Lung (tissue), 11 donors: ENCODE measurements at regions not wholly inside any gene's neighbourhood (a gene's known extent, or its start where the extent isn't known, plus 50 kb on each side); places are given as distances from the start of the nearest gene placed in this dataset.

Source experiments
- ATAC-seq: fragments of 200-7000 bp; cut with Tn5 transposase; one replicate; pipeline ENCODE4 v1.9.1; 2020; ENCODE audit warnings: moderate number of reproducible peaks; ENCODE audit not compliant: insufficient read depth, low FRiP score
- DNase-seq, 3 donors: peaks; one replicate each; pipeline ENCODE4 v3.0.0-alpha.2; 2013 to 2017
- H3K27ac ChIP-seq, 2 donors: one replicate each; pipeline ENCODE4 v1.5.1; 2013; ENCODE audit warnings: mild to moderate bottlenecking in 2 of 2, moderate library complexity in 2 of 2, control low read depth in 1 of 2, inconsistent platforms in 1 of 2, low read depth in 1 of 2, low read length in 1 of 2
- H3K27me3 ChIP-seq, 3 donors: one replicate each; pipeline ENCODE4 v1.5.1; 2013; ENCODE audit warnings: low read length in 2 of 3; ENCODE audit not compliant: control insufficient read depth in 3 of 3, insufficient read depth in 3 of 3
- H3K36me3 ChIP-seq, 4 donors: one replicate each; pipeline ENCODE4 v1.5.1; 2013; ENCODE audit warnings: low read length in 4 of 4, mild to moderate bottlenecking in 1 of 4, moderate library complexity in 1 of 4; ENCODE audit not compliant: control insufficient read depth in 4 of 4, insufficient read depth in 4 of 4
- H3K4me1 ChIP-seq, 5 donors: one replicate each; pipeline ENCODE4 v1.5.1; 2013; ENCODE audit warnings: low read length in 5 of 5, mild to moderate bottlenecking in 2 of 5, moderate library complexity in 1 of 5; ENCODE audit not compliant: control insufficient read depth in 5 of 5, insufficient read depth in 5 of 5
- H3K4me3 ChIP-seq: one replicate; pipeline ENCODE4 v1.5.1; 2013; ENCODE audit warnings: mild to moderate bottlenecking, control low read depth, moderate library complexity
- H3K9ac ChIP-seq, 2 donors: one replicate each; pipeline ENCODE4 v1.5.1; 2013; ENCODE audit warnings: low read length in 2 of 2, control low read depth in 1 of 2; ENCODE audit not compliant: insufficient read depth in 1 of 2
- H3K9me3 ChIP-seq, 4 donors: one replicate each; pipeline ENCODE4 v1.5.1; 2013; ENCODE audit warnings: low read length in 3 of 4, mild to moderate bottlenecking in 1 of 4, moderate library complexity in 1 of 4; ENCODE audit not compliant: control insufficient read depth in 4 of 4, insufficient read depth in 3 of 4
- CTCF ChIP-seq: IDR thresholded peaks from 2 replicates; pipeline ENCODE4 v1.5.1; 2012; ENCODE audit warnings: mild to moderate bottlenecking; ENCODE audit errors: control extremely low read depth, extremely low read depth
- WGBS, 2 donors: extraction: QIAGEN DNeasy Blood & Tissue Kit; methylation state at CpG; one replicate each; pipeline ENCODE4 v1.1.7; 2013; 5-methylcytosine and 5-hydroxymethylcytosine counted together
- donor health status: control.
- donor health status: control.
- donor health status: Bipolar disorder and iron deficiency.
- donor health status: healthy.
- donor health status: DM: yes; HTN: yes; CAD: no.

GRCh38 chr3:150216866-150217600, 191.1 kb upstream of the TSC22D2 start:
- DNase-seq: no peak

GRCh38 chr3:150216041-150216811, 191.9 kb upstream of the TSC22D2 start:
- Histone ChIP-seq H3K27ac (no peak overlapping the region), H3K27me3 (no peaks in the 10 kb centered on the region), H3K9me3 (peaks cover 0 to 6% (median 0%) of the 10 kb centered on the region in 4 donors), H3K4me3 (no peak overlapping the region), H3K4me1 (peaks cover 1 to 19% (median 8%) of the 10 kb centered on the region in 5 donors), H3K36me3 (no peaks in the 10 kb centered on the region), H3K9ac (peak overlapping the region in 1 of 2 donors; percentile 15)
- WGBS, 2 donors: 57 to 73% methylated on average over 6 of the region's 6 CpGs
- ATAC-seq (no peak), DNase-seq (peak; percentile 71 to 90 (median 83))
- TF ChIP-seq CTCF: no peak

More at GRCh38 chr3:150216866-150217600, 191.1 kb upstream of the TSC22D2 start:
- no peak for ATAC-seq
- Histone ChIP-seq H3K36me3 (no peaks in the 10 kb centered on the region), H3K9me3 (peaks cover 0 to 6% (median 0%) of the 10 kb centered on the region in 4 donors), H3K4me1 (peaks cover 1 to 24% (median 10%) of the 10 kb centered on the region in 5 donors), H3K9ac (no peak overlapping the region), H3K4me3 (no peak overlapping the region), H3K27me3 (peaks cover 0 to 2% (median 0%) of the 10 kb centered on the region in 3 donors), H3K27ac (no peak overlapping the region)
- TF ChIP-seq CTCF: no peak
- 92 to 97% methylated on average over 9 of the region's 9 CpGs for WGBS, 2 donors

- H3K9ac ChIP-seq: no peak overlapping the region
- DNase-seq: no peak
These were observed 192.5 kb upstream of the TSC22D2 start for GRCh38 chr3:150215616-150216015.

More at GRCh38 chr3:150215616-150216015, 192.5 kb upstream of the TSC22D2 start:
- WGBS, 2 donors: 84 to 87% methylated on average over 2 of the region's 2 CpGs
- no peak for ATAC-seq
- H3K9me3 ChIP-seq: peaks cover 0 to 6% (median 0%) of the 10 kb centered on the region in 4 donors
- H3K4me1 ChIP-seq: peaks cover 0 to 14% (median 8%) of the 10 kb centered on the region in 5 donors
- H3K4me3 ChIP-seq: no peak overlapping the region
- no peak overlapping the region for H3K27ac ChIP-seq
- TF ChIP-seq CTCF: no peak
- H3K27me3 ChIP-seq: no peaks in the 10 kb centered on the region
- no peaks in the 10 kb centered on the region for H3K36me3 ChIP-seq
